GM13977 (cell line): ENCODE measurements at regions not wholly inside any gene's neighbourhood (a gene's known extent, or its start where the extent isn't known, plus 50 kb on each side); places are given as distances from the start of the nearest gene placed in this dataset.
"Not testable (repeated sequence)": the region's sequence is repeated elsewhere in the genome, so short reads cannot be mapped to it uniquely, and the experiment has no call there.

Source experiments
- DNase-seq: peaks from one replicate; pipeline ENCODE4 v3.0.0; 2012; ENCODE audit warnings: low spot score
- CTCF ChIP-seq: IDR thresholded peaks from 2 replicates; pipeline ENCODE4 v1.5.1; 2012; ENCODE audit warnings: mild to moderate bottlenecking, control low read depth; ENCODE audit not compliant: insufficient read depth; ENCODE audit errors: extremely low read depth, missing control alignments
- in situ Hi-C: fragments of 300-500 bp; cut with MboI; formaldehyde crosslinking; loops from one replicate; pipeline ENCODE4 v1.12.0; 2022; ENCODE audit warnings: low sequenced_read_pairs, low pct_unique_long_range_greater_than_20kb, mixed read lengths, inconsistent platforms; ENCODE audit not compliant: unreplicated experiment

GRCh38 chr7:12490940-12491339 is 79.6 kb upstream of the SCIN start:
- in situ Hi-C loops: no loop called here
- no peak for TF ChIP-seq CTCF
- DNase-seq: no peak

- no peak for DNase-seq
- in situ Hi-C loops: no loop called here
- no peak for TF ChIP-seq CTCF
Measured at GRCh38 chr7:12491526-12491925, 79.0 kb upstream of the SCIN start.

GRCh38 chr7:12493407-12493806 is 77.1 kb upstream of the SCIN start:
- in situ Hi-C loops: no loop called here
- no peak for TF ChIP-seq CTCF
- no peak for DNase-seq

GRCh38 chr7:12493863-12494686 is 76.4 kb upstream of the SCIN start:
- no peak for DNase-seq
- in situ Hi-C loops: no loop called here
- no peak for TF ChIP-seq CTCF

GRCh38 chr7:12494687-12495024 is 75.9 kb upstream of the SCIN start:
- no peak for DNase-seq
- in situ Hi-C loops: no loop called here
- no peak for TF ChIP-seq CTCF

- peak; percentile 22 for TF ChIP-seq CTCF
- DNase-seq: peak; percentile 24
- in situ Hi-C loops: not testable (repeated sequence)
Measured at GRCh38 chr7:12496901-12497674, 73.4 kb upstream of the SCIN start.
